Glutamatergic neuron (in vitro differentiated cells): ENCODE measurements at regions not wholly inside any gene's neighbourhood (a gene's known extent, or its start where the extent isn't known, plus 50 kb on each side); places are given as distances from the start of the nearest gene placed in this dataset.

Source experiments
- DNase-seq: peaks from one replicate; pipeline ENCODE4 v3.0.0; 2022
- H3K27ac Mint-ChIP-seq: one replicate; pipeline ENCODE4 v1.8.0; 2020; ENCODE audit warnings: mild to moderate bottlenecking, mixed read lengths, inconsistent platforms; ENCODE audit not compliant: unreplicated experiment
- H3K27me3 Mint-ChIP-seq: one replicate; pipeline ENCODE4 v1.8.0; 2020; ENCODE audit warnings: mild to moderate bottlenecking, moderate library complexity, mixed read lengths, inconsistent platforms; ENCODE audit not compliant: unreplicated experiment
- H3K36me3 Mint-ChIP-seq: one replicate; pipeline ENCODE4 v1.8.0; 2020; ENCODE audit warnings: mild to moderate bottlenecking, mixed read lengths, inconsistent platforms; ENCODE audit not compliant: unreplicated experiment
- H3K4me1 Mint-ChIP-seq: one replicate; pipeline ENCODE4 v1.8.0; 2020; ENCODE audit warnings: mild to moderate bottlenecking, low read depth, mixed read lengths, inconsistent platforms; ENCODE audit not compliant: unreplicated experiment
- H3K4me3 Mint-ChIP-seq: one replicate; pipeline ENCODE4 v1.8.0; 2020; ENCODE audit warnings: mild to moderate bottlenecking, mixed read lengths, inconsistent platforms; ENCODE audit not compliant: unreplicated experiment
- H3K9me3 Mint-ChIP-seq: one replicate; pipeline ENCODE4 v1.8.0; 2020; ENCODE audit warnings: mild to moderate bottlenecking, moderate library complexity, mixed read lengths, inconsistent platforms; ENCODE audit not compliant: unreplicated experiment
- TF ChIP-seq, protein P1 (sequence below): fragments of 200-600 bp; sonication (generic); IDR thresholded peaks from one replicate; pipeline ENCODE4 v1.5.0; 2021; ENCODE audit not compliant: partially characterized antibody, unreplicated experiment

DNA sequence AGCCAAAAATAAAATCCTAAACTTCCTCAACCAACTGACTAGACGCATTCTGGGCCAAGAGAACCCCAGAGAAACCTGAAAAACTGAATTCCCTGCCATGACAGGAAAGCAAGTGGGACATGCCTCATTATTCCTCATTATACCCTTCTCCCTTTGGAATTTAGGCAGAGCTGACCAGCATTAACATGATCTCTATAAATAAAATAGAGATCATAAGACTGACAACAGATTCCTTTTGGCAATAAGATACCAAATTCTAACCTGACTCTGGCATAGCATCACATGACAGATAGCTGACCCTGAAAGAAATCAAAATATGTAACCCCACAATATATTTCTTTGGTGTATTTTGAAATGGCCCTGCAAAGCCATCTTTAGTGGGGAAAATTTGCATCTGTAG is 277.8 kb upstream of the SLC14A2 start:
- TF ChIP-seq, protein P1, sequence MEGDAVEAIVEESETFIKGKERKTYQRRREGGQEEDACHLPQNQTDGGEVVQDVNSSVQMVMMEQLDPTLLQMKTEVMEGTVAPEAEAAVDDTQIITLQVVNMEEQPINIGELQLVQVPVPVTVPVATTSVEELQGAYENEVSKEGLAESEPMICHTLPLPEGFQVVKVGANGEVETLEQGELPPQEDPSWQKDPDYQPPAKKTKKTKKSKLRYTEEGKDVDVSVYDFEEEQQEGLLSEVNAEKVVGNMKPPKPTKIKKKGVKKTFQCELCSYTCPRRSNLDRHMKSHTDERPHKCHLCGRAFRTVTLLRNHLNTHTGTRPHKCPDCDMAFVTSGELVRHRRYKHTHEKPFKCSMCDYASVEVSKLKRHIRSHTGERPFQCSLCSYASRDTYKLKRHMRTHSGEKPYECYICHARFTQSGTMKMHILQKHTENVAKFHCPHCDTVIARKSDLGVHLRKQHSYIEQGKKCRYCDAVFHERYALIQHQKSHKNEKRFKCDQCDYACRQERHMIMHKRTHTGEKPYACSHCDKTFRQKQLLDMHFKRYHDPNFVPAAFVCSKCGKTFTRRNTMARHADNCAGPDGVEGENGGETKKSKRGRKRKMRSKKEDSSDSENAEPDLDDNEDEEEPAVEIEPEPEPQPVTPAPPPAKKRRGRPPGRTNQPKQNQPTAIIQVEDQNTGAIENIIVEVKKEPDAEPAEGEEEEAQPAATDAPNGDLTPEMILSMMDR: no peak
- Mint-ChIP-seq H3K4me3 (no peak overlapping the region), H3K4me1 (no peaks in the 10 kb centered on the region), H3K9me3 (no peaks in the 10 kb centered on the region), H3K36me3 (no peaks in the 10 kb centered on the region), H3K27ac (no peak overlapping the region), H3K27me3 (peaks cover 2% of the 10 kb centered on the region)
- no peak for DNase-seq

DNA sequence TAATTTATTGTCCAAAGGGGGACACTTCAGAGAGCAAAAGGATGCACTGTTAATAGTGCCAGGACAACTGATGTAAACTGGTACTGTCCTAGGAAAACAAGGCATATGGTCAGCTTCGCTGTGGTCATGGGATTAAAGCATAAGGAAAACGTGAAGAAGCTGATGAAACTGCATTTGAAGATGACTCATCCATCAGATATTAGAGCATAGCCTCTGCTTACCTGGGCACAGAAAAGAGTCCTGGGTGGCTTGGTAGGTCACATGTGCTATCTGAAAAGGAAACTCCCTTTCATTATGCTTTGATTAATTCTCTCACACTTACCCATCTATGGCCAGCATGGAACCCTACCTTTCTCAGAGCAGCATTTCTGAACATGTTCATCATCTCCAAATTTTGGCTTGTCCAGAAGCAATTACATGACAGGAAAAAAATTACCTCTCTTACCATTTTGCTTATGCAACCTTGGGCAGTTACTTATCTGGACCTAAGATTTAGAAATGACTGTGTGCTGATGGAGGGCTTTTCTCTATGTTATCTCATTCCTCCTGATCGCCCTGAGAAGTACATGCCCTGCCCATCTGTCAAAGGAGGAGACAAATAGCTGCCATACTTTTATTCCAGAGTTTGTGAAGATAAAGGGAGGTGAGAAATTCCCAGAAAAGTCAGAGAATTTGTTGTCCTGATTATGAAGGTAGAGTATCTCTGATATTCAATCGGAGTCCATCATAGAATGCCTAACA is 275.3 kb upstream of the SLC14A2 start:
- H3K27ac Mint-ChIP-seq: no peak overlapping the region
- H3K36me3 Mint-ChIP-seq: no peaks in the 10 kb centered on the region
- peaks cover 2% of the 10 kb centered on the region for H3K27me3 Mint-ChIP-seq
- no peak for DNase-seq
- no peaks in the 10 kb centered on the region for H3K4me1 Mint-ChIP-seq
- no peaks in the 10 kb centered on the region for H3K9me3 Mint-ChIP-seq
- H3K4me3 Mint-ChIP-seq: no peak overlapping the region
- TF ChIP-seq, protein P1: no peak

GRCh38 chr18:45340884-45341283 is 274.4 kb upstream of the SLC14A2 start:
- no peaks in the 10 kb centered on the region for H3K9me3 Mint-ChIP-seq
- H3K27ac Mint-ChIP-seq: no peak overlapping the region
- no peak for DNase-seq
- no peaks in the 10 kb centered on the region for H3K36me3 Mint-ChIP-seq
- H3K27me3 Mint-ChIP-seq: peaks cover 3% of the 10 kb centered on the region
- no peak overlapping the region for H3K4me3 Mint-ChIP-seq
- H3K4me1 Mint-ChIP-seq: no peaks in the 10 kb centered on the region
- TF ChIP-seq, protein P1: no peak

- Mint-ChIP-seq H3K9me3 (no peaks in the 10 kb centered on the region), H3K36me3 (no peaks in the 10 kb centered on the region), H3K27ac (no peak overlapping the region)
These were observed 273.8 kb upstream of the SLC14A2 start for GRCh38 chr18:45341454-45341853.

DNA sequence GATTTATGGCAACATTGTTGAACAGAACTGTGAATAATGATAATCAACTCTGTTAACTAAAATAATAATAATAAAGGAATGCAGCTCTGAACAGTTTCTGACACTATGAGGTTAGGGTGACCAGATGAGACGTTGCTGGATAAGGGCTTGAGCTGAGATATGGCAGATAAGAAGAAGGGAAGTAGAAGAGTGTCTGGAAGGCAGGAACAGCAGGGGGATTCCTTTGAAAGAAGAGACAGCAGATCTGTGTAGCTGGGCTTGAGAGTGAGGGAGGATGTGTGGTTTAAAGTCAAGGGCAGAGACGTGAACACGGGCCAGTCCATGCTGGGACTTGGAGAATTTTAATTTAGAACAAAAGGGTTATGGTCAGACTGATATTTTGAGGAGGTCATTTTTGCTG is 273.1 kb upstream of the SLC14A2 start:
- Mint-ChIP-seq H3K36me3 (no peaks in the 10 kb centered on the region), H3K27ac (no peak overlapping the region), H3K9me3 (no peaks in the 10 kb centered on the region), H3K4me1 (no peaks in the 10 kb centered on the region), H3K4me3 (no peak overlapping the region), H3K27me3 (peaks cover 3% of the 10 kb centered on the region)
- TF ChIP-seq, protein P1: no peak
- DNase-seq: no peak

More at GRCh38 chr18:45341454-45341853, 273.8 kb upstream of the SLC14A2 start:
- Mint-ChIP-seq H3K4me3 (no peak overlapping the region), H3K27me3 (peaks cover 3% of the 10 kb centered on the region), H3K4me1 (no peaks in the 10 kb centered on the region)
- TF ChIP-seq, protein P1: peak; percentile 21
- no peak for DNase-seq
